OCI-LY1 (cell line): ENCODE measurements at regions not wholly inside any gene's neighbourhood (a gene's known extent, or its start where the extent isn't known, plus 50 kb on each side); places are given as distances from the start of the nearest gene placed in this dataset.

Experiments used
- H2AFZ ChIP-seq: fragments of 200-600 bp; sonication (generic), shearing (Covaris generic); 2 replicates; pipeline ENCODE4 v1.6.0; 2014; ENCODE audit warnings: antibody characterized with exemption, mild to moderate bottlenecking, low read length
- H3F3A ChIP-seq: fragments of 200-600 bp; sonication (generic), shearing (Covaris generic); 2 replicates; pipeline ENCODE4 v1.6.0; 2014; ENCODE audit warnings: mild to moderate bottlenecking, antibody characterized with exemption, low read length, moderate library complexity; ENCODE audit not compliant: insufficient read depth
- H3K27ac ChIP-seq: fragments of 200-600 bp; sonication (generic); 2 replicates; pipeline ENCODE4 v1.5.1; 2014; ENCODE audit warnings: low read length, mixed run types, mild to moderate bottlenecking, low read depth; ENCODE audit not compliant: poor library complexity, severe bottlenecking
- H3K27me3 ChIP-seq: fragments of 200-600 bp; sonication (generic); 2 replicates; pipeline ENCODE4 v1.6.0; 2014; ENCODE audit warnings: antibody characterized with exemption, mild to moderate bottlenecking, low read length, moderate library complexity; ENCODE audit not compliant: insufficient read depth
- H3K36me3 ChIP-seq: fragments of 200-600 bp; sonication (generic); 2 replicates; pipeline ENCODE4 v1.6.1; 2014; ENCODE audit warnings: mild to moderate bottlenecking, antibody characterized with exemption, low read length, moderate library complexity, mixed read lengths; ENCODE audit not compliant: insufficient read depth
- H3K4me1 ChIP-seq: fragments of 200-600 bp; sonication (generic); 2 replicates; pipeline ENCODE4 v1.5.1; 2014; ENCODE audit warnings: mild to moderate bottlenecking, low read length, moderate library complexity; ENCODE audit not compliant: insufficient read depth, severe bottlenecking
- H3K4me2 ChIP-seq: fragments of 200-600 bp; sonication (generic), shearing (Covaris generic); 2 replicates; pipeline ENCODE4 v1.6.1; 2014; ENCODE audit warnings: low read length
- H3K4me3 ChIP-seq: fragments of 200-600 bp; sonication (generic); 2 replicates; pipeline ENCODE4 v1.5.1; 2014; ENCODE audit warnings: low read length, low read depth, mild to moderate bottlenecking, mixed read lengths; ENCODE audit not compliant: poor library complexity, severe bottlenecking
- H3K79me2 ChIP-seq: fragments of 200-600 bp; shearing (Covaris generic); 2 replicates; pipeline ENCODE4 v1.6.1; 2016; ENCODE audit warnings: mixed run types, low read length, mixed read lengths; ENCODE audit not compliant: insufficient read depth
- H3K9ac ChIP-seq: fragments of 200-600 bp; sonication (generic), shearing (Covaris generic); 2 replicates; pipeline ENCODE4 v1.6.1; 2014; ENCODE audit warnings: mild to moderate bottlenecking, low read length, mixed read lengths
- H3K9me2 ChIP-seq: fragments of 200-600 bp; sonication (generic), shearing (Covaris generic); 2 replicates; pipeline ENCODE4 v1.6.1; 2014; ENCODE audit warnings: low read depth, mild to moderate bottlenecking, low read length, mixed read lengths
- H3K9me3 ChIP-seq: fragments of 200-600 bp; shearing (Covaris generic); 2 replicates; pipeline ENCODE4 v1.6.1; 2014; ENCODE audit warnings: low read length, mixed read lengths
- H4K20me1 ChIP-seq: fragments of 200-600 bp; sonication (generic), shearing (Covaris generic); 2 replicates; pipeline ENCODE4 v1.6.0; 2016; ENCODE audit warnings: mild to moderate bottlenecking, low read length; ENCODE audit not compliant: insufficient read depth
- CTCF ChIP-seq: fragments of 200-600 bp; sonication (generic), shearing (Covaris generic); IDR thresholded peaks from 2 replicates; pipeline ENCODE4 v1.5.1; 2017; ENCODE audit warnings: mild to moderate bottlenecking, antibody characterized with exemption, low read length, moderate library complexity, mixed read lengths
- EZH2 ChIP-seq: fragments of 200-600 bp; sonication (generic), shearing (Covaris generic); IDR thresholded peaks from 2 replicates; pipeline ENCODE4 v1.8.0; 2017; ENCODE audit warnings: borderline replicate concordance, mixed run types, mild to moderate bottlenecking, antibody characterized with exemption, low read length, moderate library complexity, mixed read lengths

- Histone ChIP-seq H3K27ac (no peak overlapping the region), H3K4me1 (no peaks in the 10 kb centered on the region), H3K9ac (no peak overlapping the region), H3F3A (no peaks in the 10 kb centered on the region), H3K27me3 (no peaks in the 10 kb centered on the region), H3K36me3 (no peaks in the 10 kb centered on the region), H3K4me3 (no peak overlapping the region), H3K9me2 (no peaks in the 10 kb centered on the region), H3K9me3 (no peaks in the 10 kb centered on the region), H2AFZ (no peak overlapping the region), H4K20me1 (no peaks in the 10 kb centered on the region), H3K4me2 (no peak overlapping the region), H3K79me2 (no peaks in the 10 kb centered on the region)
- TF ChIP-seq CTCF (no peak), EZH2 (no peak)
Measured at GRCh38 chr3:107939691-107940442, 151.0 kb downstream of the CD47 start.

GRCh38 chr3:107938143-107938542, 152.7 kb downstream of the CD47 start:
- TF ChIP-seq EZH2 (no peak), CTCF (peak; percentile 57; the same call in 1 of the 2 replicates)

GRCh38 chr3:107934808-107935207, 156.0 kb downstream of the CD47 start:
- H3K4me1 ChIP-seq, result no peaks in the 10 kb centered on the region
- no peaks in the 10 kb centered on the region for H3K9me3 ChIP-seq
- H3K9me2 ChIP-seq, result no peaks in the 10 kb centered on the region
- H3K27ac ChIP-seq, result no peak overlapping the region
- H3F3A ChIP-seq, result no peaks in the 10 kb centered on the region
- H3K79me2 ChIP-seq, result no peaks in the 10 kb centered on the region
- no peak for TF ChIP-seq CTCF
- no peak for TF ChIP-seq EZH2
- no peak overlapping the region for H3K9ac ChIP-seq
- H4K20me1 ChIP-seq, result no peaks in the 10 kb centered on the region
- no peak overlapping the region for H2AFZ ChIP-seq
- no peak overlapping the region for H3K4me2 ChIP-seq
- no peaks in the 10 kb centered on the region for H3K27me3 ChIP-seq
- H3K36me3 ChIP-seq, result no peaks in the 10 kb centered on the region
- no peak overlapping the region for H3K4me3 ChIP-seq

More at GRCh38 chr3:107938143-107938542, 152.7 kb downstream of the CD47 start:
- H3K9me2 ChIP-seq, result no peaks in the 10 kb centered on the region
- no peak overlapping the region for H3K4me3 ChIP-seq
- H3K79me2 ChIP-seq, result no peaks in the 10 kb centered on the region
- H2AFZ ChIP-seq, result no peak overlapping the region
- H3K9ac ChIP-seq, result no peak overlapping the region
- no peaks in the 10 kb centered on the region for H3K27me3 ChIP-seq
- no peaks in the 10 kb centered on the region for H3F3A ChIP-seq
- H3K9me3 ChIP-seq, result no peaks in the 10 kb centered on the region
- no peak overlapping the region for H3K4me2 ChIP-seq
- H3K36me3 ChIP-seq, result no peaks in the 10 kb centered on the region
- H3K4me1 ChIP-seq, result no peaks in the 10 kb centered on the region
- H3K27ac ChIP-seq, result no peak overlapping the region
- no peaks in the 10 kb centered on the region for H4K20me1 ChIP-seq
